Neural cell (in vitro differentiated cells): ENCODE measurements at regions not wholly inside any gene's neighbourhood (a gene's known extent, or its start where the extent isn't known, plus 50 kb on each side); places are given as distances from the start of the nearest gene placed in this dataset.

Experiments used
- H2AFZ ChIP-seq: fragments of 200-600, 300-800 bp; sonication (generic), shearing (Covaris generic); 2 replicates; pipeline ENCODE4 v1.6.0; 2014; ENCODE audit warnings: low read depth, mild to moderate bottlenecking, antibody characterized with exemption, low read length, moderate library complexity
- H3F3A ChIP-seq: fragments of 200-600 bp; shearing (Covaris generic); 2 replicates; pipeline ENCODE4 v1.6.1; 2016; ENCODE audit warnings: mild to moderate bottlenecking, moderate library complexity, mixed read lengths, antibody characterized with exemption, low read length; ENCODE audit not compliant: insufficient read depth, poor library complexity, severe bottlenecking
- H3K27ac ChIP-seq: fragments of 200-600, 300-800 bp; sonication (generic), shearing (Covaris generic); 2 replicates; pipeline ENCODE4 v1.5.1; 2014; ENCODE audit warnings: mild to moderate bottlenecking, low read length, moderate library complexity
- H3K27me3 ChIP-seq: fragments of 300-800, 200-600 bp; sonication (generic), shearing (Covaris generic); 2 replicates; pipeline ENCODE4 v1.6.0; 2014; ENCODE audit warnings: mild to moderate bottlenecking, low read depth, low read length, moderate library complexity; ENCODE audit not compliant: insufficient read depth
- H3K36me3 ChIP-seq: fragments of 300-800, 200-600 bp; sonication (generic), shearing (Covaris generic); 2 replicates; pipeline ENCODE4 v1.5.1; 2014; ENCODE audit warnings: mild to moderate bottlenecking, antibody characterized with exemption, low read length, moderate library complexity; ENCODE audit not compliant: insufficient read depth
- H3K4me2 ChIP-seq: fragments of 300-800, 200-600 bp; sonication (generic), shearing (Covaris generic); 2 replicates; pipeline ENCODE4 v1.6.0; 2014; ENCODE audit warnings: mild to moderate bottlenecking, low read length
- H3K4me3 ChIP-seq: fragments of 300-800, 200-600 bp; sonication (generic), shearing (Covaris generic); 2 replicates; pipeline ENCODE4 v1.5.1; 2014; ENCODE audit warnings: mild to moderate bottlenecking, low read length, moderate library complexity
- H3K79me2 ChIP-seq: fragments of 200-600 bp; shearing (Covaris generic); replicated peaks from 2 replicates; pipeline ENCODE4 v1.6.0; 2014; ENCODE audit warnings: mild to moderate bottlenecking, low read length, moderate library complexity; ENCODE audit not compliant: insufficient read depth
- H3K9ac ChIP-seq: fragments of 300-800, 200-600 bp; sonication (generic), shearing (Covaris generic); 2 replicates; pipeline ENCODE4 v1.6.1; 2016; ENCODE audit warnings: mild to moderate bottlenecking, low read length, mixed read lengths
- H3K9me2 ChIP-seq: fragments of 200-600 bp; shearing (Covaris generic); 2 replicates; pipeline ENCODE4 v1.6.1; 2016; ENCODE audit warnings: mild to moderate bottlenecking, low read length, mixed read lengths; ENCODE audit not compliant: insufficient read depth
- H3K9me3 ChIP-seq: fragments of 200-600, 300-800 bp; sonication (generic), shearing (Covaris generic); 2 replicates; pipeline ENCODE4 v1.6.1; 2016; ENCODE audit warnings: mild to moderate bottlenecking, mixed run types, low read length, moderate library complexity, mixed read lengths
- H4K20me1 ChIP-seq: fragments of 200-600 bp; shearing (Covaris generic); 2 replicates; pipeline ENCODE4 v1.6.1; 2016; ENCODE audit warnings: mild to moderate bottlenecking, mixed run types; ENCODE audit not compliant: insufficient read depth
- CTCF ChIP-seq: fragments of 450-650 bp; IDR thresholded peaks from 2 replicates; pipeline ENCODE4 v1.5.1; 2014; ENCODE audit warnings: antibody characterized with exemption, mild to moderate bottlenecking, moderate library complexity; ENCODE audit not compliant: poor library complexity, severe bottlenecking
- EP300 ChIP-seq: fragments of 450-650 bp; conservative IDR thresholded peaks from 2 replicates; pipeline ENCODE4 v1.6.1; 2014; ENCODE audit warnings: antibody characterized with exemption, mild to moderate bottlenecking, moderate library complexity; ENCODE audit not compliant: poor library complexity, severe bottlenecking
- EZH2 ChIP-seq: fragments of 200-600, 300-800 bp; shearing (Covaris generic), sonication (generic); IDR thresholded peaks from 2 replicates; pipeline ENCODE4 v1.6.1; 2014; ENCODE audit warnings: antibody characterized with exemption, low read length, borderline replicate concordance, mild to moderate bottlenecking; ENCODE audit not compliant: insufficient read depth, poor library complexity, severe bottlenecking
- MXI1 ChIP-seq: fragments of 450-650 bp; conservative IDR thresholded peaks from 2 replicates; pipeline ENCODE4 v1.6.1; 2014; ENCODE audit warnings: antibody characterized with exemption, mild to moderate bottlenecking; ENCODE audit not compliant: poor library complexity, severe bottlenecking
- POLR2AphosphoS5 ChIP-seq: IDR thresholded peaks from 2 replicates; pipeline ENCODE4 v1.6.1; 2012
- RAD21 ChIP-seq: fragments of 450-650 bp; conservative IDR thresholded peaks from 2 replicates; pipeline ENCODE4 v1.6.1; 2014; ENCODE audit warnings: antibody characterized with exemption, mild to moderate bottlenecking, moderate library complexity
- REST ChIP-seq: IDR thresholded peaks from 2 replicates; pipeline ENCODE4 v1.6.1; 2012; ENCODE audit warnings: borderline replicate concordance
- SMC3 ChIP-seq: fragments of 450-650 bp; conservative IDR thresholded peaks from 2 replicates; pipeline ENCODE4 v1.6.1; 2014; ENCODE audit warnings: antibody characterized with exemption, mild to moderate bottlenecking, moderate library complexity; ENCODE audit not compliant: poor library complexity
- TAF1 ChIP-seq: IDR thresholded peaks from 2 replicates; pipeline ENCODE4 v1.6.1; 2012; ENCODE audit warnings: low read depth

- Histone ChIP-seq H3K4me2 (no peak overlapping the region), H3K9me3 (no peaks in the 10 kb centered on the region), H3K27ac (no peak overlapping the region), H3K4me3 (no peak overlapping the region), H3K79me2 (no peaks in the 10 kb centered on the region), H3F3A (no peaks in the 10 kb centered on the region), H3K9me2 (no peaks in the 10 kb centered on the region), H3K27me3 (no peaks in the 10 kb centered on the region), H3K9ac (no peak overlapping the region), H4K20me1 (no peaks in the 10 kb centered on the region), H3K36me3 (no peaks in the 10 kb centered on the region), H2AFZ (no peak overlapping the region)
- TF ChIP-seq EZH2 (no peak), MXI1 (no peak), SMC3 (no peak), TAF1 (no peak), REST (no peak), CTCF (no peak), POLR2AphosphoS5 (no peak), EP300 (no peak), RAD21 (no peak)
Measured at GRCh38 chr10:71141528-71141927, 70.8 kb upstream of the UNC5B start.

GRCh38 chr10:71143170-71143569 lies 69.2 kb upstream of the UNC5B start:
- TF ChIP-seq RAD21 (no peak), POLR2AphosphoS5 (no peak), CTCF (no peak), EP300 (no peak), MXI1 (no peak), REST (no peak), SMC3 (no peak), TAF1 (no peak), EZH2 (no peak)
- Histone ChIP-seq H3K9ac (no peak overlapping the region), H3K27ac (no peak overlapping the region), H3K9me2 (no peaks in the 10 kb centered on the region), H3K4me3 (no peak overlapping the region), H2AFZ (no peak overlapping the region), H3K27me3 (no peaks in the 10 kb centered on the region), H4K20me1 (no peaks in the 10 kb centered on the region), H3K4me2 (no peak overlapping the region), H3F3A (no peaks in the 10 kb centered on the region), H3K9me3 (no peaks in the 10 kb centered on the region), H3K79me2 (no peaks in the 10 kb centered on the region), H3K36me3 (no peaks in the 10 kb centered on the region)
